GM23248 (cell line): ENCODE measurements at regions not wholly inside any gene's neighbourhood (a gene's known extent, or its start where the extent isn't known, plus 50 kb on each side); places are given as distances from the start of the nearest gene placed in this dataset.

Source experiments
- DNase-seq: peaks from one replicate; pipeline ENCODE4 v3.0.0-alpha.2; 2015
- H2AFZ ChIP-seq: fragments of 200-600 bp; sonication (generic); 2 replicates; pipeline ENCODE4 v1.6.1; 2016; ENCODE audit warnings: antibody characterized with exemption
- H3F3A ChIP-seq: fragments of 200-600 bp; sonication (generic); 2 replicates; pipeline ENCODE4 v1.6.1; 2016; ENCODE audit warnings: mild to moderate bottlenecking, antibody characterized with exemption, mixed run types; ENCODE audit not compliant: insufficient read depth
- H3K27ac ChIP-seq: fragments of 200-600 bp; sonication (generic); 2 replicates; pipeline ENCODE4 v1.5.1; 2016; ENCODE audit warnings: mild to moderate bottlenecking
- H3K27me3 ChIP-seq: fragments of 200-600 bp; sonication (generic); replicated peaks from 2 replicates; pipeline ENCODE4 v1.6.1; 2016; ENCODE audit warnings: mild to moderate bottlenecking; ENCODE audit not compliant: insufficient read depth
- H3K36me3 ChIP-seq: fragments of 200-600 bp; sonication (generic); 2 replicates; pipeline ENCODE4 v1.6.1; 2016; ENCODE audit warnings: low read depth, mild to moderate bottlenecking
- H3K4me1 ChIP-seq: fragments of 200-600 bp; sonication (generic); 2 replicates; pipeline ENCODE4 v1.6.1; 2016; ENCODE audit warnings: mild to moderate bottlenecking; ENCODE audit not compliant: insufficient read depth
- H3K4me2 ChIP-seq: fragments of 200-600 bp; sonication (generic); one replicate; pipeline ENCODE4 v1.6.1; 2016; ENCODE audit warnings: mild to moderate bottlenecking; ENCODE audit not compliant: unreplicated experiment
- H3K4me3 ChIP-seq: fragments of 200-600 bp; sonication (generic); 2 replicates; pipeline ENCODE4 v1.5.1; 2016; ENCODE audit warnings: mild to moderate bottlenecking
- H3K79me2 ChIP-seq: fragments of 200-600 bp; sonication (generic); 2 replicates; pipeline ENCODE4 v1.6.1; 2016; ENCODE audit warnings: mild to moderate bottlenecking; ENCODE audit not compliant: insufficient read depth
- H3K9ac ChIP-seq: fragments of 200-600 bp; sonication (generic); 2 replicates; pipeline ENCODE4 v1.6.1; 2016; ENCODE audit warnings: mild to moderate bottlenecking
- H3K9me2 ChIP-seq: fragments of 200-600 bp; sonication (generic); 2 replicates; pipeline ENCODE4 v1.6.1; 2016; ENCODE audit warnings: mixed run types, mild to moderate bottlenecking, moderate library complexity; ENCODE audit not compliant: insufficient read depth
- H3K9me3 ChIP-seq: fragments of 200-600 bp; sonication (generic); one replicate; pipeline ENCODE4 v1.6.1; 2017; ENCODE audit warnings: low read depth
- H4K20me1 ChIP-seq: fragments of 200-600 bp; sonication (generic); 2 replicates; pipeline ENCODE4 v1.6.0; 2016; ENCODE audit not compliant: insufficient read depth
- EZH2 ChIP-seq: fragments of 200-600 bp; sonication (generic); IDR thresholded peaks from 2 replicates; pipeline ENCODE4 v1.6.1; 2018; ENCODE audit warnings: antibody characterized with exemption, mild to moderate bottlenecking; ENCODE audit not compliant: insufficient read depth, poor library complexity, severe bottlenecking
- EZH2phosphoT487 ChIP-seq: fragments of 200-600 bp; sonication (generic); IDR thresholded peaks from 2 replicates; pipeline ENCODE4 v1.6.1; 2018; ENCODE audit warnings: antibody characterized with exemption, moderate library complexity, mild to moderate bottlenecking, low read depth; ENCODE audit not compliant: insufficient read depth
- WGBS, 2 experiments: methylation state at CpG; one replicate each; pipeline ENCODE4 v1.1.6; 2015 to 2017; ENCODE audit warnings: low lambda C conversion rate in 2 of 2, low coverage in 1 of 2; ENCODE audit errors: missing lambda C conversion rate in 2 of 2; 5-methylcytosine and 5-hydroxymethylcytosine counted together
- in situ Hi-C: fragments of 300-500 bp; cut with MboI; formaldehyde crosslinking; loops from 2 replicates; pipeline ENCODE4 v1.15.0; 2020

DNA sequence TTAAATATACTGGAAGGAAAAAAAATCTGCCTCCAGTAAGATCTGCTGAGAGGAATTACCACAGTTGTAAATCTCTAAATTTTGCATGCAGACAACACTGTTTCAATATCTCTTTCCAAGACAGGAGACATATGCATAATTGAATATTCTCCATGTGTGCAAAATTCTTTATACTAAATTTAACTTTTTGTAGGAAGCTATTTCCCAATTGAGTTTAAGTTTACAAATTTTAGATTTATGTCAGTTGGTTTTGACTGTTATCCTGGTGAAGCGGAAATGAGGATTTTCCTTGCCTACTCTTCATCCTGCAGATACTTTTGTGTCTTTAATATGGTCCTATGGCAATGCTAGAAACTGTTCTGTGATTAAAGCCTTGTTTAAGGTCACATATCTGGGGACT lies 1352.9 kb downstream of the FSTL5 start:
- TF ChIP-seq EZH2 (no peak), EZH2phosphoT487 (no peak)
- Histone ChIP-seq H3K27me3 (no peaks in the 10 kb centered on the region), H3K27ac (no peak overlapping the region), H3K4me2 (no peak overlapping the region), H4K20me1 (no peaks in the 10 kb centered on the region), H3K4me1 (no peaks in the 10 kb centered on the region), H3K9ac (no peak overlapping the region), H3K36me3 (no peaks in the 10 kb centered on the region), H3K79me2 (no peaks in the 10 kb centered on the region), H3K9me3 (no peaks in the 10 kb centered on the region), H3F3A (no peaks in the 10 kb centered on the region), H2AFZ (no peak overlapping the region), H3K9me2 (no peaks in the 10 kb centered on the region), H3K4me3 (no peak overlapping the region)
- DNase-seq: no peak
- in situ Hi-C loops: no loop called here
- WGBS, 2 experiments: 0 to 4% methylated on average over 1 of the region's 1 CpG

DNA sequence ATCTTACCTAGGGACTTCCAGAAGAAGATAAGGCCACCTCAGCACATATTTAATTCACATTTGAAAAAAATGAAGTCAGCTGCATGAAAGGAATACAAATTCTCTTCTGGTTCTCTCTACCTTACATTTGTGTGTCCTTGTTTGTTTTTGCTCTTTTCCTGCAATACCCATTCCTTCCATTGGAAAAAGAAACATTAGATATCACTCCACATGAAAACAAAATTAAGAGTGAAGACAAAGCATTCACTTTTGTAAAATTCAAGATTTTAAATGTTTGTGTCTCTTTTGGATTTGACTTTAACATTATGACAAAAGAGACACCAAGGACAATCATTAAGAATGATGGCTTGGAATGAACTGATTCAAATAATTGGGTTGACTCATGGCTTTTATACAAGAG lies 1351.8 kb downstream of the FSTL5 start:
- DNase-seq: no peak
- Histone ChIP-seq H3K4me1 (no peaks in the 10 kb centered on the region), H3F3A (no peaks in the 10 kb centered on the region), H3K9ac (no peak overlapping the region), H3K4me3 (no peak overlapping the region), H3K9me3 (no peaks in the 10 kb centered on the region), H3K27me3 (no peaks in the 10 kb centered on the region), H3K27ac (no peak overlapping the region), H3K4me2 (no peak overlapping the region), H3K9me2 (no peaks in the 10 kb centered on the region), H4K20me1 (no peaks in the 10 kb centered on the region), H2AFZ (no peak overlapping the region), H3K79me2 (no peaks in the 10 kb centered on the region), H3K36me3 (no peaks in the 10 kb centered on the region)
- in situ Hi-C loops: no loop called here
- no peak for TF ChIP-seq EZH2phosphoT487
- TF ChIP-seq EZH2: no peak

GRCh38 chr4:160814726-160815125 lies 1349.1 kb downstream of the FSTL5 start:
- in situ Hi-C loops: no loop called here
- Histone ChIP-seq H3F3A (no peaks in the 10 kb centered on the region), H3K27me3 (no peaks in the 10 kb centered on the region), H3K4me3 (no peak overlapping the region), H3K9me3 (no peaks in the 10 kb centered on the region), H4K20me1 (no peaks in the 10 kb centered on the region), H3K36me3 (no peaks in the 10 kb centered on the region), H3K79me2 (no peaks in the 10 kb centered on the region), H3K4me2 (no peak overlapping the region), H3K4me1 (no peaks in the 10 kb centered on the region), H3K9me2 (no peaks in the 10 kb centered on the region), H3K9ac (no peak overlapping the region), H3K27ac (no peak overlapping the region), H2AFZ (no peak overlapping the region)
- TF ChIP-seq EZH2phosphoT487 (no peak), EZH2 (no peak)
- DNase-seq: no peak

DNA sequence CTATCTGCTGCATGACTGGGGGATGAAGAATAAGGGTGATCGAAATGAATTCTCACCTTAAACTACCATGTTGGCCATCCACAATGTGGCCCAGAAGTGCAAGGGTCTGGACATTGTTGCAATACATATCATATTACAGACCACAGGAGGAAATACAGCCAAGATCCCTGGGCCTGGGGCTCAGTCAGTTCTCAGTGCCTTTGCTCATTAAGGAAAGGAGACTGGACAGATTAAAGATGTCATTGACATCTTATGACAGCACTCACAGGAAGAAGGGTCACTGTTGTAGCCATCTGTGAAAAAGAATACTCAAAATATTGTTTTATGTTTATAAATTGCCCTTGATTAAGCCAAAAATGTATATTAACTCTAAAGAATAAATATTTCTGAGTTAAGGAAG lies 1345.2 kb downstream of the FSTL5 start:
- no peaks in the 10 kb centered on the region for H3K9me2 ChIP-seq
- H3K9me3 ChIP-seq: no peaks in the 10 kb centered on the region
- H3K4me3 ChIP-seq: no peak overlapping the region
- H3K4me1 ChIP-seq: no peaks in the 10 kb centered on the region
- DNase-seq: no peak
- no peak overlapping the region for H3K27ac ChIP-seq
- no peak overlapping the region for H3K9ac ChIP-seq
- TF ChIP-seq EZH2: no peak
- no peak for TF ChIP-seq EZH2phosphoT487
- H4K20me1 ChIP-seq: no peaks in the 10 kb centered on the region
- no peak overlapping the region for H3K4me2 ChIP-seq
- H3K27me3 ChIP-seq: no peaks in the 10 kb centered on the region
- in situ Hi-C loops: no loop called here
- no peak overlapping the region for H2AFZ ChIP-seq
- 28 to 32% methylated on average over 1 of the region's 1 CpG for WGBS, 2 experiments
- no peaks in the 10 kb centered on the region for H3F3A ChIP-seq
- no peaks in the 10 kb centered on the region for H3K36me3 ChIP-seq
- H3K79me2 ChIP-seq: no peaks in the 10 kb centered on the region

DNA sequence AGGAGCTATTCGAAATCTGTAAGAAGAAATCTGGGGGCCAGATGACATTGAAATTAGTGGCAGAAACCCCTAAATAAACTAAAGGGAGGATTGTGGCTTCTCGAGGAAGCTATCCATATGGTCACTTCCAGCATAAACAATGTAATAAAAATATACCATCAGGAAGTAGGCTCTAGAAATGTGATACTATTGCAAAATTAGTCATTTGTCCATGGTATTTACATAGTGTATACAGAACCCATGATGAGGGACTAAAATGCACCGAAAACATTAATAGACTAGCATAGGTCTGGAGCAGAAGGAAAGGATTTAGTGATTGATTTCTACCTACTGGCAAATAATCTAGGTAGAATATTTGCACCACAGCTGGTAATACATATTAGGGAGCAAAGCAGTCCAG lies 1344.0 kb downstream of the FSTL5 start:
- TF ChIP-seq EZH2 (no peak), EZH2phosphoT487 (no peak)
- in situ Hi-C loops: no loop called here
- Histone ChIP-seq H3K27ac (no peak overlapping the region), H3K4me1 (no peaks in the 10 kb centered on the region), H3K9me2 (no peaks in the 10 kb centered on the region), H3K27me3 (no peaks in the 10 kb centered on the region), H3K36me3 (no peaks in the 10 kb centered on the region), H3K4me3 (no peak overlapping the region), H3K9me3 (no peaks in the 10 kb centered on the region), H4K20me1 (no peaks in the 10 kb centered on the region), H2AFZ (no peak overlapping the region), H3K9ac (no peak overlapping the region), H3K4me2 (no peak overlapping the region), H3F3A (no peaks in the 10 kb centered on the region), H3K79me2 (no peaks in the 10 kb centered on the region)
- WGBS, 2 experiments: 0 to 1% methylated on average over 3 of the region's 3 CpGs
- DNase-seq: no peak
